Ecto neural progenitor cell (in vitro differentiated cells): ENCODE measurements at regions not wholly inside any gene's neighbourhood (a gene's known extent, or its start where the extent isn't known, plus 50 kb on each side); places are given as distances from the start of the nearest gene placed in this dataset.
"Not testable (repeated sequence)": the region's sequence is repeated elsewhere in the genome, so short reads cannot be mapped to it uniquely, and the experiment has no call there.

ENCODE experiments used
- DNase-seq: peaks from one replicate; pipeline ENCODE4 v3.0.0-alpha.2; 2018; ENCODE audit warnings: low spot score

GRCh38 chr1:120617493-120617892 is 106.3 kb upstream of the NBPF26 start:
- not testable (repeated sequence) for DNase-seq

GRCh38 chr1:120619867-120620692 is 103.7 kb upstream of the NBPF26 start:
- not testable (repeated sequence) for DNase-seq

- not testable (repeated sequence) for DNase-seq
Observed at GRCh38 chr1:120620693-120620969, 103.1 kb upstream of the NBPF26 start.

- DNase-seq = not testable (repeated sequence)
Observed at GRCh38 chr1:120621278-120621677, 102.5 kb upstream of the NBPF26 start.

- not testable (repeated sequence) for DNase-seq
Observed at GRCh38 chr1:120623539-120623938, 100.2 kb upstream of the NBPF26 start.

GRCh38 chr1:120624565-120625064 is 99.1 kb upstream of the NBPF26 start:
- DNase-seq = not testable (repeated sequence)

- DNase-seq = not testable (repeated sequence)
Observed at GRCh38 chr1:120629832-120630455, 93.8 kb upstream of the NBPF26 start.

- DNase-seq = not testable (repeated sequence)
Observed at GRCh38 chr1:120634816-120635806, 88.6 kb upstream of the NBPF26 start.

GRCh38 chr1:120640261-120641013 is 83.3 kb upstream of the NBPF26 start:
- DNase-seq = not testable (repeated sequence)

GRCh38 chr1:120641014-120641302 is 82.8 kb upstream of the NBPF26 start:
- not testable (repeated sequence) for DNase-seq

GRCh38 chr1:120647182-120647581 is 76.6 kb upstream of the NBPF26 start:
- DNase-seq = not testable (repeated sequence)

- DNase-seq = not testable (repeated sequence)
Observed at GRCh38 chr1:120648915-120649623, 74.7 kb upstream of the NBPF26 start.

- DNase-seq = not testable (repeated sequence)
Observed at GRCh38 chr1:120649730-120650129, 74.0 kb upstream of the NBPF26 start.

GRCh38 chr1:120654114-120654513 is 69.6 kb upstream of the NBPF26 start:
- not testable (repeated sequence) for DNase-seq

- not testable (repeated sequence) for DNase-seq
Observed at GRCh38 chr1:120655394-120655793, 68.4 kb upstream of the NBPF26 start.

- DNase-seq = not testable (repeated sequence)
Observed at GRCh38 chr1:120656116-120656515, 67.6 kb upstream of the NBPF26 start.

GRCh38 chr1:120657804-120658203 is 65.9 kb upstream of the NBPF26 start:
- not testable (repeated sequence) for DNase-seq

- not testable (repeated sequence) for DNase-seq
Observed at GRCh38 chr1:120658622-120659021, 65.1 kb upstream of the NBPF26 start.

- not testable (repeated sequence) for DNase-seq
Observed at GRCh38 chr1:120659133-120659532, 64.6 kb upstream of the NBPF26 start.

- DNase-seq = not testable (repeated sequence)
Observed at GRCh38 chr1:120664376-120665249, 59.1 kb upstream of the NBPF26 start.
